ENCODE measurements at regions not wholly inside any gene's neighbourhood (a gene's known extent, or its start where the extent isn't known, plus 50 kb on each side); places are given as distances from the start of the nearest gene placed in this dataset.

- Histone ChIP-seq H3K4me3 (replicated peaks in 1 of 4; ENCODE audit: control extremely low read depth in 1 of 4, insufficient read depth in 1 of 4, low read depth in 3 of 4, low read length in 4 of 4) (no peak overlapping the region), H3K27ac (ENCODE audit: insufficient read depth, low read length) (no peak overlapping the region), H2AFZ (ENCODE audit: low read length) (no peak overlapping the region), H3K9ac (ENCODE audit: insufficient read depth, low read length) (no peak overlapping the region), H4K20me1 (ENCODE audit: control insufficient read depth, extremely low read depth, insufficient read depth, low read length) (no peaks in the 10 kb centered on the region), H3K4me2 (ENCODE audit: extremely low read depth, insufficient read depth, low read length) (no peak overlapping the region), H3K4me1 (ENCODE audit: control insufficient read depth, extremely low read depth, insufficient read depth, low read length) (no peaks in the 10 kb centered on the region), H3K27me3 (ENCODE audit: control insufficient read depth, insufficient read depth, low read length) (no peaks in the 10 kb centered on the region), H3K36me3 (ENCODE audit: control insufficient read depth, insufficient read depth, low read length) (no peaks in the 10 kb centered on the region), H3K9me3 (ENCODE audit: control insufficient read depth, insufficient read depth, low read depth, low read length) (no peaks in the 10 kb centered on the region), H3K79me2 (ENCODE audit: control insufficient read depth, insufficient read depth, low read length) (no peaks in the 10 kb centered on the region)
- DNase-seq (ENCODE audit: low read depth in 2 of 2) = no peak
- TF ChIP-seq EZH2 (IDR thresholded peaks at IDR 0.05; ENCODE audit: low read length, missing control alignments) = no peak
- TF ChIP-seq CTCF (conservative IDR thresholded peaks at IDR 0.05 in 1 of 2, IDR thresholded peaks at IDR 0.05 in 1 of 2; ENCODE audit: low read depth in 1 of 2, low read length in 2 of 2) = no peak
Measured at GRCh38 chr6:126848119-126848518, 270.4 kb upstream of the RSPO3 start.

- Histone ChIP-seq H3K4me3 (replicated peaks in 1 of 4; ENCODE audit: control extremely low read depth in 1 of 4, insufficient read depth in 1 of 4, low read depth in 3 of 4, low read length in 4 of 4) (no peak overlapping the region), H4K20me1 (ENCODE audit: control insufficient read depth, extremely low read depth, insufficient read depth, low read length) (no peaks in the 10 kb centered on the region), H3K9me3 (ENCODE audit: control insufficient read depth, insufficient read depth, low read depth, low read length) (no peaks in the 10 kb centered on the region), H3K9ac (ENCODE audit: insufficient read depth, low read length) (no peak overlapping the region), H3K27me3 (ENCODE audit: control insufficient read depth, insufficient read depth, low read length) (no peaks in the 10 kb centered on the region), H3K4me1 (ENCODE audit: control insufficient read depth, extremely low read depth, insufficient read depth, low read length) (no peaks in the 10 kb centered on the region), H2AFZ (ENCODE audit: low read length) (no peak overlapping the region), H3K4me2 (ENCODE audit: extremely low read depth, insufficient read depth, low read length) (no peak overlapping the region), H3K36me3 (ENCODE audit: control insufficient read depth, insufficient read depth, low read length) (no peaks in the 10 kb centered on the region), H3K27ac (ENCODE audit: insufficient read depth, low read length) (no peak overlapping the region), H3K79me2 (ENCODE audit: control insufficient read depth, insufficient read depth, low read length) (no peaks in the 10 kb centered on the region)
- no peak for DNase-seq (ENCODE audit: low read depth in 2 of 2)
- no peak for TF ChIP-seq EZH2 (IDR thresholded peaks at IDR 0.05; ENCODE audit: low read length, missing control alignments)
- no peak for TF ChIP-seq CTCF (conservative IDR thresholded peaks at IDR 0.05 in 1 of 2, IDR thresholded peaks at IDR 0.05 in 1 of 2; ENCODE audit: low read depth in 1 of 2, low read length in 2 of 2)
Measured at GRCh38 chr6:126867641-126868040, 250.8 kb upstream of the RSPO3 start.

GRCh38 chr6:126873351-126873750 lies 245.1 kb upstream of the RSPO3 start:
- TF ChIP-seq CTCF (conservative IDR thresholded peaks at IDR 0.05 in 1 of 2, IDR thresholded peaks at IDR 0.05 in 1 of 2; ENCODE audit: low read depth in 1 of 2, low read length in 2 of 2) (no peak), EZH2 (IDR thresholded peaks at IDR 0.05; ENCODE audit: low read length, missing control alignments) (no peak)
- Histone ChIP-seq H3K27me3 (ENCODE audit: control insufficient read depth, insufficient read depth, low read length) (no peaks in the 10 kb centered on the region), H3K9ac (ENCODE audit: insufficient read depth, low read length) (no peak overlapping the region), H3K27ac (ENCODE audit: insufficient read depth, low read length) (no peak overlapping the region), H3K79me2 (ENCODE audit: control insufficient read depth, insufficient read depth, low read length) (no peaks in the 10 kb centered on the region), H3K4me3 (replicated peaks in 1 of 4; ENCODE audit: control extremely low read depth in 1 of 4, insufficient read depth in 1 of 4, low read depth in 3 of 4, low read length in 4 of 4) (no peak overlapping the region), H3K4me1 (ENCODE audit: control insufficient read depth, extremely low read depth, insufficient read depth, low read length) (no peaks in the 10 kb centered on the region), H4K20me1 (ENCODE audit: control insufficient read depth, extremely low read depth, insufficient read depth, low read length) (no peaks in the 10 kb centered on the region), H3K9me3 (ENCODE audit: control insufficient read depth, insufficient read depth, low read depth, low read length) (no peaks in the 10 kb centered on the region), H2AFZ (ENCODE audit: low read length) (no peak overlapping the region), H3K36me3 (ENCODE audit: control insufficient read depth, insufficient read depth, low read length) (no peaks in the 10 kb centered on the region), H3K4me2 (ENCODE audit: extremely low read depth, insufficient read depth, low read length) (no peak overlapping the region)
- no peak for DNase-seq (ENCODE audit: low read depth in 2 of 2)
